Endothelial cell of umbilical vein (primary cell): ENCODE measurements at regions not wholly inside any gene's neighbourhood (a gene's known extent, or its start where the extent isn't known, plus 50 kb on each side); places are given as distances from the start of the nearest gene placed in this dataset.

Source experiments
- BruUV-seq: library from RNA; stranded (reverse); fragments of 400-500 nt; replicated peaks from 2 replicates; lab custom pipeline; 2021; lab: Mats Ljungman, UMichigan
- CTCF ChIA-PET: fragments of 300-600, 350-600 bp; sonication (Branson Sonifier 250); formaldehyde crosslinking; loops from one replicate; lab custom pipeline; 2021; ENCODE audit warnings: antibody characterized with exemption, inconsistent platforms; lab: Charles Lee
- POLR2A ChIA-PET: fragments of 300-600, 350-600 bp; sonication (Branson Sonifier 250); formaldehyde crosslinking; loops from one replicate; lab custom pipeline; 2021; ENCODE audit warnings: antibody characterized with exemption, inconsistent platforms; lab: Charles Lee
- DNase-seq: peaks from one replicate; pipeline ENCODE4 v3.0.0-alpha.2; 2011; ENCODE audit warnings: low read depth, low spot score
- FAIRE-seq: peaks from 2 replicates; lab custom pipeline; 2011; peaks lifted over from hg19 to GRCh38; lab: Jason Lieb, UNC
- H2AFZ ChIP-seq: 2 replicates; pipeline ENCODE4 v1.6.0; 2012; ENCODE audit warnings: low read depth, low read length, control low read depth, inconsistent platforms
- H3K27ac ChIP-seq: 2 replicates; pipeline ENCODE4 v1.5.1; 2011; ENCODE audit warnings: low read depth, mild to moderate bottlenecking, control low read depth, low read length, moderate library complexity; ENCODE audit not compliant: insufficient read depth
- H3K27me3 ChIP-seq, 2 experiments: 2 replicates each; pipeline versions ENCODE4 v1.6.0 to v1.6.1; 2011; ENCODE audit warnings: low read length in 2 of 2, mixed read lengths in 1 of 2; ENCODE audit not compliant: control insufficient read depth in 2 of 2, insufficient read depth in 2 of 2
- H3K36me3 ChIP-seq, 2 experiments: 2 replicates in 1 of 2; 3 replicates in 1 of 2; pipeline ENCODE4 v1.5.1; 2011; ENCODE audit warnings: low read length in 2 of 2, mild to moderate bottlenecking in 1 of 2, moderate library complexity in 1 of 2; ENCODE audit not compliant: control insufficient read depth in 2 of 2, insufficient read depth in 2 of 2; ENCODE audit errors: extremely low read depth in 1 of 2
- H3K4me1 ChIP-seq: 3 replicates; pipeline ENCODE4 v1.5.1; 2011; ENCODE audit warnings: mild to moderate bottlenecking, low read length; ENCODE audit not compliant: control insufficient read depth, insufficient read depth; ENCODE audit errors: extremely low read depth
- H3K4me2 ChIP-seq: 2 replicates; pipeline ENCODE4 v1.6.1; 2011; ENCODE audit warnings: low read length, control low read depth, mixed read lengths; ENCODE audit not compliant: insufficient read depth
- H3K4me3 ChIP-seq, 3 experiments: fragments of 200-600 bp in 1 of 3; sonication (generic), shearing (Covaris generic) in 1 of 3; replicated peaks in 1 of 3; 2 replicates each; pipeline ENCODE4 v1.5.1; 2011 to 2016; ENCODE audit warnings: control low read depth in 3 of 3, low read length in 3 of 3, mild to moderate bottlenecking in 2 of 3, inconsistent platforms in 1 of 3, low read depth in 1 of 3, moderate library complexity in 1 of 3; ENCODE audit not compliant: insufficient read depth in 1 of 3
- H3K79me2 ChIP-seq: 2 replicates; pipeline ENCODE4 v1.6.0; 2012; ENCODE audit warnings: low read length, inconsistent platforms; ENCODE audit not compliant: control insufficient read depth, insufficient read depth
- H3K9ac ChIP-seq: replicated peaks from 2 replicates; pipeline ENCODE3; 2011; ENCODE audit warnings: low read length, control low read depth; ENCODE audit not compliant: insufficient read depth; ENCODE audit errors: extremely low read depth
- H3K9me1 ChIP-seq: replicated peaks from 3 replicates; pipeline ENCODE4 v1.6.0; 2011; ENCODE audit warnings: mild to moderate bottlenecking, low read length; ENCODE audit not compliant: control insufficient read depth, insufficient read depth; ENCODE audit errors: extremely low read depth
- H3K9me3 ChIP-seq: replicated peaks from 2 replicates; pipeline ENCODE4 v1.5.1; 2012; ENCODE audit warnings: low read length, inconsistent platforms; ENCODE audit not compliant: control insufficient read depth, insufficient read depth
- H4K20me1 ChIP-seq: replicated peaks from 2 replicates; pipeline ENCODE3; 2011; ENCODE audit warnings: mild to moderate bottlenecking, low read length; ENCODE audit not compliant: control insufficient read depth, insufficient read depth; ENCODE audit errors: extremely low read depth
- CTCF ChIP-seq, 2 donors: IDR thresholded peaks; 1 replicate in 1 of 2; 2 replicates in 1 of 2; pipeline ENCODE4 v1.5.1; 2011; ENCODE audit warnings: low read length in 2 of 2, mild to moderate bottlenecking in 2 of 2, moderate library complexity in 2 of 2, control low read depth in 1 of 2, inconsistent platforms in 1 of 2, low read depth in 1 of 2; ENCODE audit not compliant: insufficient read depth in 1 of 2; ENCODE audit errors: extremely low read depth in 1 of 2
- EZH2 ChIP-seq: IDR thresholded peaks from 2 replicates; pipeline ENCODE4 v1.6.1; 2012; ENCODE audit warnings: borderline replicate concordance, low read depth, mild to moderate bottlenecking, moderate library complexity, low read length, inconsistent platforms; ENCODE audit not compliant: severe bottlenecking
- FOS ChIP-seq: IDR thresholded peaks from 2 replicates; pipeline ENCODE4 v1.6.1; 2011; ENCODE audit warnings: mild to moderate bottlenecking, low read length, moderate library complexity, borderline replicate concordance; ENCODE audit not compliant: insufficient read depth
- GATA2 ChIP-seq: IDR thresholded peaks from 2 replicates; pipeline ENCODE4 v1.7.0; 2011; ENCODE audit warnings: low read depth, mild to moderate bottlenecking, moderate library complexity, mixed read lengths, low read length; ENCODE audit not compliant: insufficient read length, insufficient read depth
- JUN ChIP-seq: IDR thresholded peaks from 2 replicates; pipeline ENCODE4 v1.6.1; 2011; ENCODE audit warnings: borderline replicate concordance, low read depth; ENCODE audit not compliant: insufficient read length, insufficient read depth
- MAX ChIP-seq: IDR thresholded peaks from 2 replicates; pipeline ENCODE4 v1.6.1; 2011; ENCODE audit not compliant: insufficient read depth, insufficient read length
- MYC ChIP-seq: IDR thresholded peaks from one replicate; pipeline ENCODE4 v1.6.1; 2011; ENCODE audit warnings: mild to moderate bottlenecking, low read depth, low read length
- POLR2A ChIP-seq: IDR thresholded peaks from 2 replicates; pipeline ENCODE4 v1.6.1; 2012; ENCODE audit warnings: low read depth, mild to moderate bottlenecking, control low read depth, low read length
- POLR2AphosphoS5 ChIP-seq: IDR thresholded peaks from 2 replicates; pipeline ENCODE4 v1.6.1; 2012; ENCODE audit warnings: low read depth, mild to moderate bottlenecking, control low read depth, low read length, moderate library complexity; ENCODE audit not compliant: insufficient read depth
- dilution Hi-C: fragments of 300-500 bp; cut with MboI; formaldehyde crosslinking; loops from one replicate; pipeline ENCODE4 v1.15.0; 2019; ENCODE audit warnings: low sequenced_read_pairs; ENCODE audit not compliant: extremely low pct_ligation_motif_present
- intact Hi-C: fragments of 100-400 bp; cut with micrococcal nuclease; formaldehyde crosslinking; loops from one replicate; pipeline ENCODE4 v1.10.0; 2022

- CTCF ChIA-PET, result no interaction called here
- H3K79me2 ChIP-seq, result no peaks in the 10 kb centered on the region
- BruUV-seq, result no TSS peak
- DNase-seq (no peak), FAIRE-seq (no peak)
- intact Hi-C loops (no loop called here), dilution Hi-C loops (no loop called here)
- TF ChIP-seq JUN, result no peak
- no peak for TF ChIP-seq FOS
- TF ChIP-seq MAX, result no peak
- TF ChIP-seq POLR2A, result no peak
- no peak for TF ChIP-seq POLR2AphosphoS5
- no peak for TF ChIP-seq EZH2
- no peaks in the 10 kb centered on the region for H3K36me3 ChIP-seq
- no peak overlapping the region for H3K4me2 ChIP-seq
- H3K9ac ChIP-seq, result no peak overlapping the region
- no peaks in the 10 kb centered on the region for H3K9me3 ChIP-seq
- POLR2A ChIA-PET, result no interaction called here
- H4K20me1 ChIP-seq, result no peaks in the 10 kb centered on the region
- no peak overlapping the region for H2AFZ ChIP-seq
- no peak overlapping the region for H3K27ac ChIP-seq
- no peak overlapping the region for H3K4me3 ChIP-seq
- H3K27me3 ChIP-seq, result no peaks in the 10 kb centered on the region
- no peaks in the 10 kb centered on the region for H3K9me1 ChIP-seq
- H3K4me1 ChIP-seq, result no peaks in the 10 kb centered on the region
Measured at GRCh38 chr10:108970016-108970415, 953.3 kb downstream of the XPNPEP1 start.

- no peak overlapping the region for H3K27ac ChIP-seq
- ChIA-PET CTCF (no interaction called here), POLR2A (no interaction called here)
- dilution Hi-C loops, result no loop called here
- H3K27me3 ChIP-seq, result no peaks in the 10 kb centered on the region
- H3K36me3 ChIP-seq, result no peaks in the 10 kb centered on the region
- intact Hi-C loops, result no loop called here
- no peak for TF ChIP-seq POLR2A
- no peak for TF ChIP-seq CTCF (IDR thresholded peaks at IDR 0.05; ENCODE audit: extremely low read depth in 1 of 2, insufficient read depth in 1 of 2, low read depth in 1 of 2, low read length in 2 of 2)
- no peak for TF ChIP-seq FOS
- TF ChIP-seq JUN, result no peak
- no peak for TF ChIP-seq GATA2
- no peak for TF ChIP-seq EZH2
- TF ChIP-seq MAX, result no peak
- no peak for TF ChIP-seq POLR2AphosphoS5
- TF ChIP-seq MYC, result no peak
- H3K4me2 ChIP-seq, result no peak overlapping the region
- H3K9me1 ChIP-seq, result no peaks in the 10 kb centered on the region
- H4K20me1 ChIP-seq, result no peaks in the 10 kb centered on the region
- H2AFZ ChIP-seq, result no peak overlapping the region
- H3K79me2 ChIP-seq, result no peaks in the 10 kb centered on the region
- no TSS peak for BruUV-seq
- H3K4me3 ChIP-seq, result no peak overlapping the region
- H3K4me1 ChIP-seq, result no peaks in the 10 kb centered on the region
- no peak overlapping the region for H3K9ac ChIP-seq
- no peaks in the 10 kb centered on the region for H3K9me3 ChIP-seq
- DNase-seq, result no peak
- no peak for FAIRE-seq
Measured at GRCh38 chr10:108966411-108966810, 956.9 kb downstream of the XPNPEP1 start.
